ENCODE measurements at regions not wholly inside any gene's neighbourhood (a gene's known extent, or its start where the extent isn't known, plus 50 kb on each side); places are given as distances from the start of the nearest gene placed in this dataset.

DNA sequence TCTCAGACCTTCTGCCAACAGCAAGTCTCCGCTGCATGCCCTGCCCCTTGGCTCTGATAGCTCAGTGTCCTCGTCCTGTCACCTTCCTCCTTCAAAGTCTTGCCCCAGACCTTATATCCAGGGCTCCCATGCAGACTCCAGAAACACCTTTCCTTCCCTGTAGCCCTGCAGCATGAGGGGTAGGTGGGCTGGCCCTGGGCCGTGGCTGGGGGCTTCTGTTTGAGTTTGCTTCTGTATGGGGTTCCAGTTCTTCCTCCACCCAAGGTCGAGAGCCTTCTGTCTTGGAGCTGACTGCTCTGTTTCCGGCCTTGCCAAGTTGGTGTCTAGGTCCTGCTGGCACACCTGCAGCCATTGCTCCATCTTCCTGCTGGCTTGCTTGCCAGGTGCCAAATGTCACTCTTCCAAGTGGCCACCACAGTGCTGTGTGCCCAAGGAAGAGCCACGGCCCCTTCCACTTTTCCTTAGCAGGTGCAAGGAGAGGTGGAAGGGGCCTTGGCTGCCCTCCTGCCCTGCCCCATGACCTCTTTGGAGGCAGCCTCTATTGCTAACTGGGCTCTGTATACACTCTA lies 74.8 kb upstream of the NECTIN1 start:
- no peak overlapping the region for H3K27ac ChIP-seq
- H3K36me3 ChIP-seq = no peaks in the 10 kb centered on the region
- whole genome bisulfite sequencing, 2 donors = 90 to 93% methylated on average over 3 to 6 of the region's 6 CpGs
- H3K4me3 ChIP-seq (replicated peaks in 1 of 3) = no peak overlapping the region
- no peak for DNase-seq
- H3K9me3 ChIP-seq = no peaks in the 10 kb centered on the region
- TF ChIP-seq POLR2A (IDR thresholded peaks at IDR 0.05) = no peak
- TF ChIP-seq, protein P1, sequence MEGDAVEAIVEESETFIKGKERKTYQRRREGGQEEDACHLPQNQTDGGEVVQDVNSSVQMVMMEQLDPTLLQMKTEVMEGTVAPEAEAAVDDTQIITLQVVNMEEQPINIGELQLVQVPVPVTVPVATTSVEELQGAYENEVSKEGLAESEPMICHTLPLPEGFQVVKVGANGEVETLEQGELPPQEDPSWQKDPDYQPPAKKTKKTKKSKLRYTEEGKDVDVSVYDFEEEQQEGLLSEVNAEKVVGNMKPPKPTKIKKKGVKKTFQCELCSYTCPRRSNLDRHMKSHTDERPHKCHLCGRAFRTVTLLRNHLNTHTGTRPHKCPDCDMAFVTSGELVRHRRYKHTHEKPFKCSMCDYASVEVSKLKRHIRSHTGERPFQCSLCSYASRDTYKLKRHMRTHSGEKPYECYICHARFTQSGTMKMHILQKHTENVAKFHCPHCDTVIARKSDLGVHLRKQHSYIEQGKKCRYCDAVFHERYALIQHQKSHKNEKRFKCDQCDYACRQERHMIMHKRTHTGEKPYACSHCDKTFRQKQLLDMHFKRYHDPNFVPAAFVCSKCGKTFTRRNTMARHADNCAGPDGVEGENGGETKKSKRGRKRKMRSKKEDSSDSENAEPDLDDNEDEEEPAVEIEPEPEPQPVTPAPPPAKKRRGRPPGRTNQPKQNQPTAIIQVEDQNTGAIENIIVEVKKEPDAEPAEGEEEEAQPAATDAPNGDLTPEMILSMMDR (IDR thresholded peaks at IDR 0.05) = no peak
- intact Hi-C loops (cut with DNase I) = no loop called here
- no peaks in the 10 kb centered on the region for H3K4me1 ChIP-seq
- H3K27me3 ChIP-seq = no peaks in the 10 kb centered on the region

DNA sequence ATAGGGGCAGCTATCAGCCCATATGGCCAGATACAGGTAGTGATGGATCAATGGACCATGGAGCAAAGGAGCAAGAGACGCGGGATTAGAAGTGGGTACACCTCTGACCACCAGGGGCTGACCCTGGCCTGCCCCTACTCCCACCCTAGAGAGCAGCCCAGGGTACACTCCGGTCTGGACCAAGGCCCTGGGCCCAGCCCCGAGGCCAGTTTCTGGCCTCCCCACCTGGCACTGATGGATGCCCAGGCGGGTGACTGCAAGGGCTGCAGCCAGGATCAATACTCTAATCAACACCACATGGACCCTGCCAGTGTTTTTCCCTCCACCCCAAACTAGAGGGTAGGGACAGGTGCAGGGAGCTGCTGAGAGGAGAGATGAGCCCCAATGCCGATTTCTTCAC lies 74.1 kb upstream of the NECTIN1 start:
- TF ChIP-seq POLR2A (IDR thresholded peaks at IDR 0.05) = no peak
- TF ChIP-seq, protein P1 (IDR thresholded peaks at IDR 0.05) = no peak
- Histone ChIP-seq H3K4me3 (replicated peaks in 1 of 3) (no peak overlapping the region), H3K27me3 (no peaks in the 10 kb centered on the region), H3K9me3 (no peaks in the 10 kb centered on the region), H3K4me1 (no peaks in the 10 kb centered on the region), H3K36me3 (no peaks in the 10 kb centered on the region), H3K27ac (no peak overlapping the region)
- intact Hi-C loops (cut with DNase I) = no loop called here
- 80 to 90% methylated on average over 5 to 6 of the region's 6 CpGs for WGBS, 2 donors
- no peak for DNase-seq

DNA sequence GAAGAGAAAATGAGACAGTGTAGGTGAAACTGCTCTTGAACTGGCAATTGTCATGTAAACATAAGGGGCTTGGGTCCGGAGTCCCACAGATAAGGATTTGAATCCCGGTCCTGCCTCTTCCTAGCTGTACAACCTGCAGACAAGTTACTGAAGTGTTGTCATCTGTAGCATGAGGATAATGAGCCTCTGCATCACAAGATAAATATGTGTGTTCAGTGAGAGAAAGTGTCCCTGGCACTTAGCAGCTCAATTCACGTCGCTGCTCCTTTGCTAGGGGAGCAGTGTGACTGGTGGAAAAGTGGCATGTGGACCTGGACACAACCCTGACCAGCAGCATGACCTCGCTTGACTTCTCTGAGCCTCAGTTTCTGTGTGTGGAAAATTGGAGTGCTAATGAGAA lies 73.7 kb upstream of the NECTIN1 start:
- no peak for TF ChIP-seq POLR2A (IDR thresholded peaks at IDR 0.05)
- TF ChIP-seq, protein P1 (IDR thresholded peaks at IDR 0.05) = no peak
- H3K27ac ChIP-seq = no peak overlapping the region
- no peaks in the 10 kb centered on the region for H3K4me1 ChIP-seq
- WGBS, 2 donors = 79 to 82% methylated on average over 5 of the region's 5 CpGs
- intact Hi-C loops (cut with DNase I) = no loop called here
- H3K36me3 ChIP-seq = no peaks in the 10 kb centered on the region
- H3K9me3 ChIP-seq = no peaks in the 10 kb centered on the region
- H3K4me3 ChIP-seq (replicated peaks in 1 of 3) = no peak overlapping the region
- no peak for DNase-seq
- H3K27me3 ChIP-seq = no peaks in the 10 kb centered on the region

DNA sequence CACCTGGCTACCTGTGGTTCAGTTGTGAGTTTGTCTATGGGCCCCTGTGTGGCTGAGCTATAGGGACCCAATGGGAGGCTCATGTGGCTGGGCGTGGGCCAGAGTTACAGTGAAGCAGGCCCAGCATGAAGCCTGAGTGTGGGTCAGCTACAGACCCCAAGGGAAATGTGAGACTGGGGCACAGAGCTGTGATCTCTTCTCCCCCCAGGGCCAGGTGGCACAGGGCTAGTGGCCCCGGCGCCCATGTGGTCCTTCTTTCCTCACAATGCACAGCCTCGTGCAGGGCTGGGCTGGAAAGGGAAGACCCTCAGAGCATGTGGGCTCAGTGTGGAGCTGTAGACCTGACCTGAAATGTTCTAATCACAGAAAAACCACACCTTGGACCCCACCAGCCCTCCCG lies 71.6 kb upstream of the NECTIN1 start:
- no peak for DNase-seq
- H3K36me3 ChIP-seq = no peaks in the 10 kb centered on the region
- intact Hi-C loops (cut with DNase I) = no loop called here
- H3K27me3 ChIP-seq = no peaks in the 10 kb centered on the region
- no peaks in the 10 kb centered on the region for H3K4me1 ChIP-seq
- no peak overlapping the region for H3K4me3 ChIP-seq (replicated peaks in 1 of 3)
- no peak overlapping the region for H3K27ac ChIP-seq
- no peaks in the 10 kb centered on the region for H3K9me3 ChIP-seq
- 93 to 100% methylated on average over 4 to 5 of the region's 5 CpGs for WGBS, 2 donors
- TF ChIP-seq POLR2A (IDR thresholded peaks at IDR 0.05) = no peak
- TF ChIP-seq, protein P1 (IDR thresholded peaks at IDR 0.05) = no peak

DNA sequence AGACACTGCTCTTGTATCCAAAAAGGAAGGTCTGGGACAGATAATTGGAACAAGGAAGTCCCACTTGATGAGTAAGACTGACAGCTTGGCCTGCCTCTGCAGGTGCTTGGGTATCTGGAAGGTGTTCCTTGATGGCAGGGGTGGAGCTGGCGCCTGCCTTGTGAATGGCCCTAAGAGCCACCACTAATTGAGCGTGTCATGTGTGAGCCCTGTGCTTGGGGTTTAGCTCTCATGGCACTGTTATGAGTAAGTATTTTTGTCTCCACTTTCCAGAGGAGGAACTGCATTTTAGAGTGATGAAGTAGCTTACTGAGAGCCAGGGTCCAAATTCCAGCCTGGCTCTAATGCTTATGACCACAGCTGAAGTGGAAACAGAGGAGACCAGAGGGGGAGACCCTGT lies 71.2 kb upstream of the NECTIN1 start:
- no peaks in the 10 kb centered on the region for H3K36me3 ChIP-seq

More for the DNA sequence above, 71.2 kb upstream of the NECTIN1 start:
- no peaks in the 10 kb centered on the region for H3K9me3 ChIP-seq
- no peak overlapping the region for H3K4me3 ChIP-seq (replicated peaks in 1 of 3)
- intact Hi-C loops (cut with DNase I) = no loop called here
- H3K4me1 ChIP-seq = no peaks in the 10 kb centered on the region
- WGBS, 2 donors = 100% methylated on average over 2 of the region's 2 CpGs; no CpG with 5 or more reads in 1 of the 2 donors
- DNase-seq = no peak
- TF ChIP-seq POLR2A (IDR thresholded peaks at IDR 0.05) = no peak
- TF ChIP-seq, protein P1 (IDR thresholded peaks at IDR 0.05) = no peak
- no peaks in the 10 kb centered on the region for H3K27me3 ChIP-seq
- H3K27ac ChIP-seq = no peak overlapping the region
